VCaP (cell line): ENCODE measurements at regions not wholly inside any gene's neighbourhood (a gene's known extent, or its start where the extent isn't known, plus 50 kb on each side); places are given as distances from the start of the nearest gene placed in this dataset.
"Not testable (repeated sequence)": the region's sequence is repeated elsewhere in the genome, so short reads cannot be mapped to it uniquely, and the experiment has no call there.

ENCODE experiments used
- H3K27ac ChIP-seq: fragments of 450-650 bp; 2 replicates; pipeline ENCODE4 v1.5.1; 2017
- TF ChIP-seq, protein P1 (sequence below): fragments of 450-650 bp; conservative IDR thresholded peaks from 2 replicates; pipeline ENCODE4 v1.5.1; 2017; ENCODE audit warnings: mild to moderate bottlenecking, moderate library complexity

DNA sequence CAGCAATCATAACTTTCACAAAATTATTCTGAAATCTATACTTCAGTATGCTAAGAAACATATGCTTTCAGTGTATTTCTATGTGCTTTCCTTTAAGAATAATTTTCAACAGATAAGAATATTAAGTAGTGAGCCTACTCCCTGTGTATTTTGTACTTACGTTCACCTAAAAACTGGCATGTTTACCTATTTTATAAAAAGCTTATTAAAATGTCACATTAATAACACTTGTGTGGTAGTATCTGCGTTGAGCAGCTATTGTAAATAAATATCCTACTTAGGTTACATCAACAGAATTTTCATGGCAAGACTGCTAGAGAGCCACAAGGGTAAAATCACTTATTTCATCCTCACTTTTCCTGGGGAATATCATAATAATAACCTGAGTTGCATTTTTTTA, 113.4 kb upstream of the SLITRK5 start:
- TF ChIP-seq, protein P1, sequence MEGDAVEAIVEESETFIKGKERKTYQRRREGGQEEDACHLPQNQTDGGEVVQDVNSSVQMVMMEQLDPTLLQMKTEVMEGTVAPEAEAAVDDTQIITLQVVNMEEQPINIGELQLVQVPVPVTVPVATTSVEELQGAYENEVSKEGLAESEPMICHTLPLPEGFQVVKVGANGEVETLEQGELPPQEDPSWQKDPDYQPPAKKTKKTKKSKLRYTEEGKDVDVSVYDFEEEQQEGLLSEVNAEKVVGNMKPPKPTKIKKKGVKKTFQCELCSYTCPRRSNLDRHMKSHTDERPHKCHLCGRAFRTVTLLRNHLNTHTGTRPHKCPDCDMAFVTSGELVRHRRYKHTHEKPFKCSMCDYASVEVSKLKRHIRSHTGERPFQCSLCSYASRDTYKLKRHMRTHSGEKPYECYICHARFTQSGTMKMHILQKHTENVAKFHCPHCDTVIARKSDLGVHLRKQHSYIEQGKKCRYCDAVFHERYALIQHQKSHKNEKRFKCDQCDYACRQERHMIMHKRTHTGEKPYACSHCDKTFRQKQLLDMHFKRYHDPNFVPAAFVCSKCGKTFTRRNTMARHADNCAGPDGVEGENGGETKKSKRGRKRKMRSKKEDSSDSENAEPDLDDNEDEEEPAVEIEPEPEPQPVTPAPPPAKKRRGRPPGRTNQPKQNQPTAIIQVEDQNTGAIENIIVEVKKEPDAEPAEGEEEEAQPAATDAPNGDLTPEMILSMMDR: no peak
- H3K27ac ChIP-seq: no peak overlapping the region

GRCh38 chr13:87561580-87561979, 109.6 kb upstream of the SLITRK5 start:
- H3K27ac ChIP-seq: not testable (repeated sequence)

GRCh38 chr13:87570669-87571068, 100.5 kb upstream of the SLITRK5 start:
- TF ChIP-seq, protein P1: no peak
- H3K27ac ChIP-seq: no peak overlapping the region

DNA sequence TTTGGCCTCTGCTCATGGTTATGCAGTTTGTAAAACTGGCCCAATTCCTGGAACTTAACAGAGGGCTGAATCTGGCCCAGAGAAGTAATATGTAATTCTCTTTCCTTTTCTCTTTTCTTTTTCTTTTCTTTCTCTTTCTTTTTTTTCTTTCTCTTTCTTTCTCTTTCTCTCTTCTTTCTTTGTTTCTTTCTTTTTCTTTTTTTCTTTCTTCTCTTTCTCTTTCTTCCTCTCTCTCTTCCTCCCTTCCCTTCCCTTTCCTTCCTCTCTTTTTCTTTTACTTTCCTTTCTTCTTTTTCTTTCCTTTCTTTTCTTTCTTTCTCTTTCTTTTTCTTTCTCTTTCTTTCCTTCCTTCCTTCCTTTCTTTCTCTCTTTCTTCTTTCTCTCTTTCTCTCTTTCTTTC, 88.8 kb upstream of the SLITRK5 start:
- no peak overlapping the region for H3K27ac ChIP-seq
- TF ChIP-seq, protein P1: no peak

DNA sequence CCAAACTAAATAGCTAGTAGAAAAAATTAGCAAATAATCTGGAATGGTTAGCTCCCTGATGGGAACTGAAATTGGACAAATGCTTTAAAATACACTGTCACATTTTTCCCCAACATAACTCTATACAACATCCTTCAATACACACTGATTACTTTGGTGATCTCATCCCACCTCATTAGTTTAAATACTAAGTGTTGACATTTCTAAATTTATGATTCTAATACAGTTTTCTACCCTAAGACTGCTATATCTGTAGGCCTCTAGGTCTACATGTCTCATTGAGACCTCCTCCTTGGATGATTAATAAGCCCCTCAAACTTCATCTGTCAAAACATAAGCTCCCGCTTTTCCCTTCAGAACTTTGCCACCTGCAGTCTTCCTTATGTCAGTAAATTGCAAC, 80.7 kb upstream of the SLITRK5 start:
- TF ChIP-seq, protein P1: no peak
- H3K27ac ChIP-seq: no peak overlapping the region

DNA sequence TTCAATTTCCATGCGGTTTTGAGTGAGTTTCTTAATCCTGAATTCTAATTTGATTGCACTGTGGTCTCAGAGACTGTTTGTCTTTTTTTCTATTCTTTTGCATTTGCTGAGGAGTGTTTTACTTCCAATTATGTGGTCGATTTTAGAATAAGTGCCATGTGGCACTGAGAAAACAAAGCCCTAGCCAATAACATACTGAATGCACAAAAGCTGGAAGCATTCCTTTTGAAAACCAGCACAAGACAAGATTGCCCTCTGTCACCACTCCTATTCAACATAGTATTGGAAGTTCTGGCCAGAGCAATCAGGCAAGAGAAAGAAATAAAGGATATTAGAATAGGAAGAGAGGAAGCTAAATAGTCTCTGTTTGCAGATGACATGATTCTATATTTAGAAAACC, 66.7 kb upstream of the SLITRK5 start:
- H3K27ac ChIP-seq: not testable (repeated sequence)

DNA sequence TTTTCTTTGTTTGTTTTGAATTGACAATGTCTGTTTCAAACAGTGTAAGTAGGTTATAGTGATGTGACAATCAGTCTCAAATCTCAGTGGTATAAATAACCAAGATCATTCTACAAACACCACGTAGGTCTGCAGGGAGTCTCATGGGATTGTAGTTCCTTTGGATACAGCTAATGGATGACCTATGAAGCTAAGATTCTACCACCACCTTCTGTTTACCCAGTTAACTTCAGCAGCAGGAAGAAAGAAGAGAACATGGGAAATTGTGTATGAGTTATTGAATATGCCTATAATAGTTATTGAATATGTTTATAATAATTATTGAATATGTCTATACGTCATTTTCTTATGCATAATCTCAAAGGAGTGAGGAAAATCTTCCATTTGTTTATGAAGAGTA, 63.9 kb upstream of the SLITRK5 start:
- no peak overlapping the region for H3K27ac ChIP-seq
- TF ChIP-seq, protein P1: no peak

DNA sequence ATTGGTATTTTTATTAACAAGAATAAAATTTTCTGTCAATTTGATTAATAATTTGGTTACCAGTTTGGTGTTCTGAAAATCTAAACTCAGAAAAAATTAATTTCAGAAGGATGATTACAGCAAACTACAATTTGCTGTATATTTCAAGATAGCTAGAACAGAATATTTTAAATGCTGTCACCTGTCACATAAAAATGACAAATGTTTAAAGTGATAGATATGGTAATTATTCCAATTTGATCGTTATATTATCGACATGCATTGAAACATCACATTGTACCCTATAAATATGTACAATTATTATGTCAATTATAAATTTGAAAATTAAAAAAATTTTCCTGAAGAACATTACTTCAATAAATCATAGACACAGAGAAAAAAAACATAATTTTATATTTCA, 56.9 kb upstream of the SLITRK5 start:
- no peak overlapping the region for H3K27ac ChIP-seq
- TF ChIP-seq, protein P1: no peak
